ENCODE measurements at regions not wholly inside any gene's neighbourhood (a gene's known extent, or its start where the extent isn't known, plus 50 kb on each side); places are given as distances from the start of the nearest gene placed in this dataset.

DNA sequence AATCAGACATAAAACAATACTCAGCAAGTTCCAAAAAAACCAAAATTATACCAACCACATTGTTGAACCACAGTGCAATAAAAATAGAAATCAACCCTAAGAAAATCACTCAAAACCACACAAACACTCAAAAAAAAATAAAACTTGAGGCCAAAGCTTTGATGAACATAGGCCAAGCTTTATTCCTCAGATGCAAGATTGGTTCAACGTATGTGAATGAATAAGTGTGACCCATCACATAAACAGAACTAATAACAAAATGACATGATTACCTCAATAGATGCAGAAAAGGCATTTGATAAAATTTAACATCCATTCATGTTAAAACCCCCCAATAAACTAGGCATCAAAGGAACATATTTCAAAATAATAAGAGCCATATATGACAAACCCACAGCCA is 506.1 kb upstream of the FZD8 start:
- DNase-seq, result no peak

DNA sequence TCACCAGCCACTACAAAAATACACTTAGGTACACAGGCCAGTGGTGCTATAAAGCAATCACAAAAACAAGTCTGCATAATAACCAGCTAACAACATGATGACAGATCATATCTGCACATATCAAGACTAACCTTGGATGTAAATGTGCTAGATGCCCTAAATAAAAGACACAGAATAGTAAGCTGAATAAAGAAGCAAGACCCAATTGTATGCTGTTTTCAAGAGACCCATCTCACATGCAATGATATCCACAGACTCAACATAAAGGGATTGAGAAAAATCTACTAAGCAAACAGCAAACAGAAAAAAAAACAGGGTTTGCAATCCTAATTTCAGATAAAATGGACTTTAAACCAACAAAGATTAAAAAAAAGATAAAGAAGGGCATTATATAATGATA is 505.4 kb upstream of the FZD8 start:
- DNase-seq, result no peak

DNA sequence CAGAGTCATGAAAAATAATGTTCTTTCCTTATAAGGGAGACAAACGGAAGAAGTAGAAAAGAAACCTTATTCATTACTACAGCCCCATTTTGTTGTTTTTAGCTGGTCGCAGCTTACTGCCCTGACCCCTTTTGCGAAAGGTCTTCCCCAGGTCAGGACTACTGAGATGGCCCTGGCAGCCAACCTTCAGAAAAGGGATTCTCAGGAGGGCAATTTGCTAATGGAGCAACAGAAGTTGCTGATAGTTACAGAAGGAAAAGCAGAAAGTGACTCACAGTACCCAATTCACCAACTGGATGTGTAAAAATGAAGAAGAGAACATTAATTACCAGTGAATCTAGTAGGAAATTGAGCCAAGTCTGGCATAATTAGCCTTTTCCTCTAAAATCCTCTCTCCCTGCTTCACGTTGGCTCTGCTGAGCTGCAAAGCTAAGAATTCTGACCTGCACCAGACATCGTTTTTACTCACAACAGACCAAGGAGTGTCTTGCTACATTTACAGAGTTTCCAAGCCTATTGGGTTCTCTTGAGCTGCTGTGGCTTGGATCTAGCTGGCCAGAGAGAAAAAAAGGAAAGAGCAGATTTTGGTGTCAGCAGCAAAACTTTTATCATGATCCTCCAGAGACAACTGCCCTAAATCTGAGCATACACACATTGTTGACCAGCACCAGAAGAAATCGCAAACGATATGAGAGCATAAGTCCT is 499.9 kb upstream of the FZD8 start:
- DNase-seq, result no peak

DNA sequence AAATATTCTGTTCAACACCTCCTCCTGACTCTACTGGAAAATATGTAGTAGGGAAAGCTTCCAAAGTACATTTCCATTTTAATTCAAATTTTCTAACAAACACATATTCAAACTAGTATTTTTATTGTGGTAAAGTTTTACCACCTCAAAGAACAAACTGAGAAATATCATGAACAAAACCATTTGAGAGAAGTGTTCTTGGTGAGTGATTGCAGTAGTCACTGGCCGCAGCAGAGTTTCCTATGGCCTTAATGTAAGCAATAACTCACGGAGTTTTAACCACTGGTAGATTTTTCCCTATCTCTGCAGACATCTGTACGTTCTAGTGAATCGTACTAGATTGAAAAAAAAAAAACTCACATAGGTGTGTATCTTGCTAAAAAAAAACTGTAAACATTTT is 487.0 kb upstream of the FZD8 start:
- no peak for DNase-seq

DNA sequence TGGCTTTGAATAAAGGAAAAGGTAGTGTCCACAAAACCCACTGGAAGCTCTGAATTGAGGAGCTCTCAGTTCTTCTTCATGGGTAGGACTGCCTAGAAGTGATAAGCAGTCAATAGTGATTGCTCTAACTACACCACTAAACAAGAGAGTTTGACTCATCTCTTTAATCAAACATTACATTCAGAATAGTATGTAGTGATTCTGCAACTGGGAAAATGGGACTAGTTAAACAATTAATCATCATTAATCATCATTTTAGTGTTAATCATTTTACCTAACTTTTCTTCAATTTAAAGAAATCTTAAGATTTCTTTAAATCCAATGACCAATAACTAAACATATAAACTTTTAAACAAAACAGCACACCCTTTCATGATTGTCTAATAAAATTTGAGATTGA is 484.0 kb upstream of the FZD8 start:
- DNase-seq, result no peak

DNA sequence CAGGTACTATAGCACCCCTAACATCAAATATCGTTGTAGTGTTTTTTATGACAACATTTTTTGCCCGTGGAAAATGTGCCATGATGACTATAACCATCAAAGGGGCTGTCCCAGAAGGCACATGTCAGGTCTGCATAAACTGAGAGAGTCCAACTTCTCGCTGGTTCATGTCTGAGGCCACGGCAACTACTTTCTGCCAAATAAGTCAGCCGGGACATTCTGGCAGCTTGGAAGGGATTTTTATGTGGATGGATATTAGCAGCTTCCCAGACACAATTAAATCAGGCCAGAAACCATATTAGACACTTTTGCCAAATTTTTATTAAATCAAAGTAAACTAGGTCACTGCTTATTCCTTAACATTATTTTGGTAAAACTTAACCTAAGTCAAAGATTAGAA is 477.4 kb upstream of the FZD8 start:
- DNase-seq, result no peak

DNA sequence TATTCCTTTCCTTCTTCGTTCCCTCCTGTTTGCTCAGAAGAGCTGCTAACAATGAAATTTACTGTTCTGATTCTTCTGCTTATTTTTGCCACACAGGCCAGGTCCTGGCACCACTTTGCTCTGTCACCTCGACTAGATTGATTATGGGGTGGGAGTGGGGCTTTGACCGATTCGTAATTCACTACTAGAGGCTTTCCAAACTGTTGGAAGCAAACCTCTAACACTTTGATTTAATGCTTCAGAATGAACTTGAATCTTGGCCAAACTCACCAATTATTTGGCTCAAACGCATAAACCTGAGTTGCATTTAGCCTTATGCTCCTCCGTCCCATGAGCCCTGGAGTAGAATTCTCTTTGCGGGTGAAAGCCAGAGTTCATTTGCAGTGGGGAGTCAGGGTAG is 476.2 kb upstream of the FZD8 start:
- DNase-seq, result no peak

DNA sequence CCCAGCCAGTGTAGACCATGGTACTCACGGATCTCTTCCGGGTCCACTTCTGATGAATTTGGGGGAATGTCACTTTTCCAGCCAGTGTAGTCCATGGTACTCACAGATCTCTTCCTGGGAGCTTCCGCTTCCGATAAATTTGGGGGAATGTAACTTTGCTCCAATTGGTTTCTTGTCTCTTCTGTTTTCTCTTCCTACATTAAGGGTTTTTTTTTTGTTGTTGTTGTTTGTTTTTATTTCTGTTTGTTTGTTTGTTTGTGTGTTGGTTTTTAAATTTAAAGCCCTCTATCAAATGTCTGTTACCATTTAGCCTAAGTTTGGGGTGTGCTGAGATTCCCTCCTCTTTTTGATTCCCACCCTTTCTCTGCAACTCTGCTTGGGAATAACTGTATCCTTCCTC is 475.8 kb upstream of the FZD8 start:
- DNase-seq, result no peak

DNA sequence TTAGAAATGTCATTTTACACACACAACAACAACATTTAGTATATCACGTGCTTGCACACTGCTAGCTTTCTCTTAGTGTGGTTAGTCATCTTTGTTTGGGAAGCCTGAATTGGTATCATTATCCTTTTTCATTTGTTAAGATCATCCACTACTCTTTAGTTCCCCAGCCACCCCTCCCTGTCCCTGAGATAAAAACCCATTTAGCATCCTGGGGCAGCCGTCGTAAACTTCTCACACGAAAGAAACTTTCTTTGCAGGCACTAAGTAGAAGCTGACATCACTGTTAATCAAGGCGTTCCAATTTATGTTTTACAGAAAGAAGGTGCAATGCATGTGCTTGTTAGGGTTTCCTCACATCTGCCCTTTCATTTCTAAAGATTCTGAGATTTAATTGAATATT is 475.1 kb upstream of the FZD8 start:
- DNase-seq, result no peak

DNA sequence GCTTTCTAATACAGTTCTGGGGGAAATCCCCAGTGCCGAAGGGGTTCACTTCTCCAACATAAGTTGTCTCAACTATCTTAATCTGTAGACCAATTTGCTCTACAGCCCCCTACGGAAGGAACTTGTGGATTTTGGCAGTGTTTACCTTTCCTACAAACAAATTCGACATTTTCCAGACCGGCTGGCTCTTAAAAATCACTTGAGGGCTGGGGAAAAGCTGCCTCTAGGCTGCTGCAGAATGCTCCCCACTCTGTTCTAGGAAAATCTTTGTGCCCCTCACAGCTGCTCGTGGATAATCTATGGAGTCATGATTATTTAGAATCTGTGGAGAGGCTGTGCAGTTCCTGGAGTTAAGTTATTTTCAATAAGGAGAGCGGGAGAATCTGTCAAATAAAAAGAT is 474.6 kb upstream of the FZD8 start:
- no peak for DNase-seq

DNA sequence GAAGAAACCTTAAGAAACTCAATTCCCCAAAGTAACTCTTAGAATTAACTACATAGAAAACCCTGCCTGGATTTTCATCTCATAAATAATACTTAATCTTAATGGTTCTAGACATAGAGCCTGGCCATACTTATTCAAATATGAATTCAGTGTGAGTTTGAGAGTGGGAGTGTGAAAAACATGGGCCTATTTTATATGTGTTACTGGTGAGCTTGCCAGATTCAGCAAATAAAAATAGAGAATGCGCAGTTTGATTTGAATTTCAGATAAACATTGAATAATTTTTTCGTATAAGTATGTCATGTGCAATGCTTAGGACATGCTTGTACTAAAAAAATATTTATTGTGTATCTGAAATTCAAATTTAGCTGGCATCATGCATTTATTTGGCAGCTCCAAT is 473.9 kb upstream of the FZD8 start:
- no peak for DNase-seq

DNA sequence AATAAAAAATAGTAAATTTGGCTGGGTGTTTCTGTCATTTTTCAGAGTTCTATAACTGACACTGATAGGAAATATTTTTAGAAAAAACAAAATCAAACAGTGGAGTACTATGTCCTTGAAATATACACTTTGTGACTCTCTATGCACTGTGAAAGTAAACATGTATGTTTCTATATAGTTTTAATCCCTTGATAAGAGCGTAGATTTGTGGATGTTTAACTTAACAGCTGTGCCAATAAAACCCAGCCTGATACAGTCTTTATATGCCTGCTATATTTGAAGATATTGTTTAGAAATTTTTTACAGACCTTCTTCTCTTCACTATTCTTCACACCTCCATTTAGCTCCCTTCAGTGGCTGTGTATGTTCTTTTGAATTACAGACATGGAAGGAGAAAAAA is 473.3 kb upstream of the FZD8 start:
- DNase-seq, result no peak

DNA sequence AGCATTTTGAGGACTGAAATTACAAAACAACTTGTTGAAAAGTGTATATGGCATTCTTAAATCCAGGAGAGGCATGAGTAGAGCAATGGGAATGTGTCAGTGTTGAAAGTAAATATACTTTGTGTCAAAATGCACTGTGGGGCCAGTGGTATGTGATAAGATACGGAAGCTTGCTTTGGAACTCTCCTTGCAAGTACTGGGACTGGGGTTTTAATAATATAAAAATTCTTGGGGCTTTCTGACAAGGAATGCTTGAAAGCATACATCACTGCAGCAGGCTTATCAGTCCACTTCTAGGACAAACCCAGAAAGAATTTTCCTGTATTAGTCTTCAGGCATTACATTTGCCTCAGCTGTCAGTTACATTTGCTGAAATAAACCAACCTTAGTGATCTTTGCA is 472.8 kb upstream of the FZD8 start:
- DNase-seq, result no peak

DNA sequence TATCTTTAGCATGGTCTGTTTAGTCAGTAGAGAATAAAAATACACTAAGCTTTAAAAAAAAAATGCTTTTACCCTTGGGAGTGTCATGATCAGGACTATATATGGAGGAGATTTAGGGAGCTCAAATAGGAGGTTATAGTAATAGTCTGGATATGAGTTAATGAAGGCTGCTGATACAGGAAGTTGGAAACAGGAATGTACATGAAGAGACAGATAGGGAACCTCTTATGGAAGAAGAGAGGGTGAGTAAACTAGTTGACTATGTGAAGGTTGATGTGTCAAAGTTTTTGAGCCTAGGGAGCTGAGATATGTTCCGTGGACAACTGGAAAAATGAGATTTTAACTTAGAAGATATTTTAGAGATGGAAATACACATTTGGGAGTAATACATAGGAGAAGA is 472.0 kb upstream of the FZD8 start:
- no peak for DNase-seq

DNA sequence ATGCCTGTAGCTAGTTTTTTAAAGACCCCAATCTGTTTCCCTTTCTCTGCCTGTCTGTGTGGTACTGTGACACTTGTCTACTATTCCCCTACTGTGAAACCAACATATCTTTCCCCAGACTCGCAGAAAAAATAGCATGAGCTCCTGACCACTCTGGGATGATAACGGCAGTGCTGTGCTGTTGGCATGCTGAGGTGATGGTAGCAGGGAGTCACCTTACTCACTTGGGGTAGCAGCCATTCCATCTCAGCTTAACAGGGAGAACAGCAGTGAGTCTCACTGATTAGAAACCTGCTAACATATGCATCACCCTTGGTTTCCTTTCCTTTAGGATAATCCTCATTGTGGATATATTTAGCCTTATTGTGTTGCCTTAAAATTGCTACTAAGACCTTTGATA is 469.6 kb upstream of the FZD8 start:
- DNase-seq, result no peak

DNA sequence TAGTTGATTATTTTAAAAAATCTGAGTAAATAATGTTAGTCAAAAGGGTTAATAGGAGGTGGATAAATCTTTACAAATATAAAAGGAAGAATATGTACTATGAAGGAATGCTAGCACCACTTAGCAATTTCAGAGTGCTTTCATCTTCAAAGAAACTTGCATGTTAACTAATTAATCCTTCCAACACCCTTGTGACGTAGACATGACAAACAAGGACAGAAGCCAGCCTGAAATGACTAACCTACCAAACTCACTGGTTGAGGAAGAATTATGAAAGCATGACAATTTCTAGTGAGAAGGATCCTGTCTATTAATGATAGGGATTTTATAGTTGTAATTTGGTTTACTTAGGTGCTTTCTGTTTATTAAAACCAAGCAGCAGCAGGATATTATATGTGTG is 468.0 kb upstream of the FZD8 start:
- DNase-seq, result no peak

DNA sequence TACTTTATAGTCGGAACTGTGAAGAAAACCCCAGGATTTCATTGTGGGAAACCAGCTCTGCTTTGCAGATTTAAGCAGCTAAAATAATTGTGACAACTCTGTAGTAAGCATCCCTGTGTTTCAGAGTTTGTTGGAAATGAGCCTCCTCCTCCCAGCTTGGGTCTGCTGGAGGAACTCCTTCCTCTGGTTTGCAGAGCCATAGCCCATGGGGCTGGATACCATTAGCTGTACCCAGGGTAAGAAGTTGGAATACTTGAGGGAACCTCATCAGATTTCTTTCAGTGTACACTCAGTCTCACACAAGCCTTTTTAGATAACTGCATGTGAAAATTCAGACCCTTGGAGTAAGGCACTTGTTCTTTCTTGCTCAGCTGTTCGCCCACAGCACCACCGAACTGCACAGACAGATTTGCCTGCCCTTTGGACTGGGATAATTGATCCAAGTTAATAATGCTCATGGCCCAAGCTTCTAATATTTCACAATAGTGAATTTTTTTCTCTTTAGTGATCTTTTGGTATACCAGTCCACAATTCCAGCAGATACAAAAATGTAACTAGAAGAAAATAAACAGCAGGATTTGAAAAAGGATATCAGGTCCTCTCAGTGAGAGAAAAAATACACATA is 467.4 kb upstream of the FZD8 start:
- DNase-seq, result no peak

DNA sequence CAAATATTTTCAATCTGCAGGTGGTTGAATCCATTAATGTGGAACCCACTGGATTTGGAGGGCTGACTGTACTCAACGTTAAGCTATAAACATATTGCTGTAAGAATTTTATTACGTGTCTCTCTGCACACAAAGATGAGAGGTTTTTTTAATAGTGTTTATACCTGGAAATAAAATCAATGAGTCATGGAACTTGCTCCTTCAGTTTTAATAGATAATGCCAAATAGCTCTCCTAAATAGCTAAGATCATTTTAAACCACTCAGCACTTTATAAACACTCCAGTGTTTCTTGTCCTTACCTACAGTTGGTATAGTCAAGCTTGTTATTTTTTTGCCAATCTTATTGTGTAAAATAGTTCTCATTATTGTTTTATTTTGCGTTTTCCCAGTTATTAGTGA is 455.6 kb upstream of the FZD8 start:
- no peak for DNase-seq

DNA sequence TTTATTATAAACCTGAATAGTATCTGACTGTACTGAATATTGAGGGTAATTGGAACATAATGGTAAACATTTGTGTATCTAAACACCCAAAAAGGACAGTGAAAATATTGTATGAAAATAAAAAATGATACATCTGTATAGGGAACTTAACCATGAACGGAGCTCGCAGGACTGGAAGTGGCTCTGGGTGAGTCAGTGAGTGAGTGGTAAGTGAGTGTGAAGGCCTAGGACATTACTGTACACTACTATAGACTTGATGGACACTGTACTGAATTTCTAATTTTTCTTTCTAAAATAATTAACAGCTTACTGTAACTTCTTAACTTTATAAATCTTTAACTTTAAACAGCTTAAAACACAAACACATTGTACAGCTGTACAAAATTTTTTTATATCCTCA is 454.5 kb upstream of the FZD8 start:
- DNase-seq, result no peak

DNA sequence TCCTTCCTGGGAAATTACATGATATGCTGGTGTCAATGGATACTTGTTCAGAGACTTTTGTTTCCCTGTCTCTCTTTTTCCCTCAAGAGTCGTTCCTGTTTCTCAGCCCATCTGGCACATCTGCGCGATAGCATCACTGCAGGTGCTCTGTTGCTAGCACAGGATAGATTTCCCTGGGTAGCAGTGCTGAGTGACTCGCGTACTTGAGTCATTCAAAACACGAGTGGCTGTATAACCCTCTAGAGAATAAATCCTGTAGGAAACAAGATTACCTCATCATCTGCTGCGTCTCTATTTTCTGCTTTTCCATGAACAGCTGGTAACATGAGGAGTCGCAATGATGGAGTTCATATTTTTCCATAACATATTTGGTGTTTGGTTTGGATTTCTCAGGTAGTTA is 452.0 kb upstream of the FZD8 start:
- no peak for DNase-seq

DNA sequence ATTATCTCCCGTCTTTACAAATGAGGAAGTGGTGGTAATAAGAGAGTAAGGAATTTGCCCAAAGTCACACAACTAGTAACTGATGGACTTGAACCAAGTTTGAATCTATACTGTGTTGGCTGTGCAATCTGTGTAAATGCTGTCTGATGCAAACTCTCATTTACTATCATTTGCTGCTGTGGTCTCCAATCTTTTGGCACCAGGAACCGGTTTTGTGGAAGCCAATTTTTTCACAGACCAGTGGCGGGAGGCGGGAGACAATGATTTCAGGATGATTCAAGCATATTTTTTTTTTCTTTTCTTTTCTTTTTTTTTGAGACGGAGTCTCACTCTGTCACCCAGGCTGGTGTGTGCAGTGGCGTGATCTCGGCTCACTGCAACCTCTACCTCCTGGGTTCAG is 450.0 kb upstream of the FZD8 start:
- no peak for DNase-seq

DNA sequence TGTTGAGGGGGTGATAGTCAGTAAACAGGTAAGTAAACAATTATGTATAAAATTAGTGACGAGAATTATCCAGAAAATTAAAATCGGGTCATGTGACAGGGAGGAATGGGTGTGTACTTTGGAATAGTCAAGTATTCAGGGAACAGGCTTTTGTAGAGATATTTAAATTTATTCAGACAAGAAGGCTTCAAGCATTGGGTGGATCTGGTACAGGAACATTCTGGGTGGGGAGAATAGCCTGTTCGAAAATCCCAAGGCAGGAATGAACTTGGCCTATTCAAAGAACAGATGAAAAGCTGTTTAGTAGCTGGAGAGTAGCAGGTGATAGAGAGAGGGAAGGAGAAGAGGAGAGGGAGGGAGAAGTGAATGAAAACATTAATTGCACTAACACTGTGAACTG is 448.9 kb upstream of the FZD8 start:
- no peak for DNase-seq

DNA sequence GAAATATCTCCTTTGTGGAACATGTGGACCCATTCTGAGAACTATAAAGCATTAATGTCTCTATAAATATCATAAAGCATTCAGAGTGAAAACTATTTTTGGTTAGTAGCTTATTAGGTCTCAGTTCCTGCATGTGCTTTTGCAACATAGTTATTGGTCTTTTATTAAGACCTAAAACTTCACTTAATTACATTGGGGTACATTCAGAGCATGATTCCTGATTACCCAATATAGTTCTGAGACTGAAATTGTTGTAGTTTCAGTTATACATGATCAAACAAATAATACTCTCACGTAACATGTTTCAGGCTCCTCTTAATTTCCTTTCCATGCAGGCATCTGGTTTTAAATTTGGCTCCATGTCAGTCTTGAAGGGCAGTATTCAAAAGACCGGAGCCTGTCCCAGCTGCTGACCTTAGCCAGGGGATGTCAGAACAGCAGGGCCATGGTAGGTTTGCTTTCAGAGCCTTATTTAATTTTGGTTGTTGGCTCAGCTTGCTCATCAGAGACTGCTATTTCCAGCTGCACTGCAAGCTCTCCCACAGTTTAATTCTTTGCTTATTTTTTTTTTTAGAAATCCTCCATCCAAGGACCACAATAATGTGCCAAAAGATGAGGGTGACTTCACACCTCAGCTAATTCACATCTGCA is 447.8 kb upstream of the FZD8 start:
- no peak for DNase-seq

All from NCI-H526 treated with DMSO at 0.1 percent for 48 hours (cell line).